HepG2 (cell line): ENCODE measurements at regions not wholly inside any gene's neighbourhood (a gene's known extent, or its start where the extent isn't known, plus 50 kb on each side); places are given as distances from the start of the nearest gene placed in this dataset.

Source experiments
- CTCF ChIP-seq: sonication (generic); formaldehyde crosslinking; IDR thresholded peaks from 2 replicates; pipeline ENCODE4 v1.5.0; 2020; ENCODE audit warnings: mild to moderate bottlenecking, missing genetic modification reagents, moderate library complexity
- EZH2 ChIP-seq: conservative IDR thresholded peaks from 2 replicates; pipeline ENCODE4 v1.6.1; 2012; ENCODE audit warnings: mild to moderate bottlenecking, low read depth, low read length, moderate library complexity
- KAT7 ChIP-seq: IDR thresholded peaks from 2 replicates; pipeline ENCODE4 v1.6.1; 2018; ENCODE audit warnings: borderline replicate concordance, missing compliant biosample characterization
- MAFK ChIP-seq, 2 experiments: IDR thresholded peaks in 1 of 2; conservative IDR thresholded peaks in 1 of 2; 2 replicates each; pipeline ENCODE4 v1.6.1; 2011; ENCODE audit warnings: improper control_type of control experiment in 2 of 2, low read length in 2 of 2
- RFX5 ChIP-seq: IDR thresholded peaks from 2 replicates; pipeline ENCODE4 v1.6.1; 2011; ENCODE audit warnings: low read depth, low read length, improper control_type of control experiment
- ZGPAT ChIP-seq: IDR thresholded peaks from 2 replicates; pipeline ENCODE4 v1.6.1; 2016; ENCODE audit warnings: mild to moderate bottlenecking
- ZNF24 ChIP-seq: fragments of 450-650 bp; IDR thresholded peaks from 2 replicates; pipeline ENCODE4 v1.6.1; 2017; ENCODE audit warnings: antibody characterized with exemption, mild to moderate bottlenecking
- ZNF710 ChIP-seq: sonication (generic); formaldehyde crosslinking; IDR thresholded peaks from 2 replicates; pipeline ENCODE4 v1.5.0; 2020; ENCODE audit warnings: mild to moderate bottlenecking, missing genetic modification reagents, borderline replicate concordance

GRCh38 chr5:155773680-155774079 is 553.3 kb upstream of the SGCD start:
- no peak for TF ChIP-seq CTCF
- no peak for TF ChIP-seq ZNF24
- no peak for TF ChIP-seq KAT7 (CRISPR knock-in tag)
- TF ChIP-seq RFX5: no peak
- TF ChIP-seq ZNF710 (CRISPR knock-in tag): no peak
- TF ChIP-seq ZGPAT (CRISPR knock-in tag): no peak
- TF ChIP-seq EZH2: no peak
- TF ChIP-seq MAFK (conservative IDR thresholded peaks at IDR 0.05 in 1 of 2, IDR thresholded peaks at IDR 0.05 in 1 of 2; ENCODE audit: low read length in 2 of 2): no peak
